BLaER1 (cell line): ENCODE measurements at regions not wholly inside any gene's neighbourhood (a gene's known extent, or its start where the extent isn't known, plus 50 kb on each side); places are given as distances from the start of the nearest gene placed in this dataset.

ENCODE experiments used
- H3K27ac ChIP-seq: shearing (Covaris generic); formaldehyde crosslinking; 2 replicates; pipeline ENCODE4 v1.8.1; 2022
- H3K27me3 ChIP-seq: shearing (Covaris generic); formaldehyde crosslinking; 2 replicates; pipeline ENCODE4 v1.8.1; 2022
- H3K36me3 ChIP-seq: shearing (Covaris generic); formaldehyde crosslinking; 2 replicates; pipeline ENCODE4 v1.8.1; 2022
- H3K4me1 ChIP-seq: shearing (Covaris generic); formaldehyde crosslinking; 2 replicates; pipeline ENCODE4 v1.8.1; 2022
- H3K4me2 ChIP-seq: shearing (Covaris generic); formaldehyde crosslinking; 2 replicates; pipeline ENCODE4 v1.8.1; 2022
- H3K4me3 ChIP-seq: shearing (Covaris generic); formaldehyde crosslinking; 2 replicates; pipeline ENCODE4 v1.8.1; 2022
- H3K9ac ChIP-seq: shearing (Covaris generic); formaldehyde crosslinking; 2 replicates; pipeline ENCODE4 v1.8.1; 2022
- H3K9me3 ChIP-seq: shearing (Covaris generic); formaldehyde crosslinking; 2 replicates; pipeline ENCODE4 v1.8.1; 2022
- H4K20me1 ChIP-seq: shearing (Covaris generic); formaldehyde crosslinking; 2 replicates; pipeline ENCODE4 v1.8.1; 2022
- Cebpa-rat ChIP-seq: shearing (Covaris generic); IDR thresholded peaks from 2 replicates; pipeline ENCODE4 v1.8.1; 2022

DNA sequence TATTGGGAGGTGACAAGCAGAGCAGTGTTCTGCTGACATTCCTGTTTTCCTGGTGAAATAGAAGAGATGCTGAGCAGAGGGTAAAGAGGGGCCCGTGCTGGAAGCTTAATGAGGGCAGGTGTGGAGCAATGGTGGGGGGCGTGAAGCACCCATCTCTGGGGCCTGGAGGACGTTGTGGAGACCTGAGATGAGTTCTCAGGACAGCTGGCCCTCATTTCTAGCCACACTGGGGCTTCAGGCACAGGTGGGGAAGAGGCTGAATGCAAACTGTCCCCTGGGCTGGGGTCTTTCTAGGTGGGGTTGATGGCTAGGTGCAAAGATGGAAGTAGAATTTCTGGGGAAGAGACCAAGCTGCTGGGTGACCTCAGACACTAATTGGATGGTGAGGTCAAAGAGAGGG, 274.2 kb upstream of the TCERG1L start:
- H3K4me3 ChIP-seq, result no peak overlapping the region
- H3K4me2 ChIP-seq, result no peak overlapping the region
- H3K36me3 ChIP-seq, result no peaks in the 10 kb centered on the region
- TF ChIP-seq Cebpa-rat, result no peak
- no peaks in the 10 kb centered on the region for H3K27me3 ChIP-seq
- H3K27ac ChIP-seq, result no peak overlapping the region
- H4K20me1 ChIP-seq, result no peaks in the 10 kb centered on the region
- H3K4me1 ChIP-seq, result peaks cover 25% of the 10 kb centered on the region
- no peak overlapping the region for H3K9ac ChIP-seq
- H3K9me3 ChIP-seq, result no peaks in the 10 kb centered on the region

DNA sequence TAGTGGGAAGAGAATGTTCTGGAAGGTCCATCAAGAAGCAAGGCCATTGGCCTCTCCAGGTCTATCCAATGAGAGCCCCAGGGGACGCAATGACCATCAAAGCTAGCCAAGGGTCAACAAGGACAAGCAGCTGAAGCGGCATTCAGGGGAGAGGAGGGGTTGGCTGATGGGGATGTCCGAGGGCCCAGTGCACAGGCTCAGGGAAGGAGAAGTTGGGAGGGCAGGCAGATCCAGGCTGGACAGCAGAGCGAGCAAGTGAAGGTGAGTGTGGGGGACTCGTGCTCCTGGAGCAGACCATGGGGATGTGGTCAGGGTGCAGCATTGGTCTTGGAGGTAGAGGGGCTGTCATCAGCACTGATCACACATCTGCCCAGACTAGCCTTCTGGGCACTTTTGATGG, 275.4 kb upstream of the TCERG1L start:
- Histone ChIP-seq H3K9ac (no peak overlapping the region), H3K27ac (no peak overlapping the region), H3K4me3 (no peak overlapping the region), H4K20me1 (no peaks in the 10 kb centered on the region), H3K4me2 (no peak overlapping the region), H3K4me1 (peaks cover 32% of the 10 kb centered on the region), H3K27me3 (no peaks in the 10 kb centered on the region), H3K36me3 (no peaks in the 10 kb centered on the region), H3K9me3 (no peaks in the 10 kb centered on the region)
- TF ChIP-seq Cebpa-rat, result no peak

DNA sequence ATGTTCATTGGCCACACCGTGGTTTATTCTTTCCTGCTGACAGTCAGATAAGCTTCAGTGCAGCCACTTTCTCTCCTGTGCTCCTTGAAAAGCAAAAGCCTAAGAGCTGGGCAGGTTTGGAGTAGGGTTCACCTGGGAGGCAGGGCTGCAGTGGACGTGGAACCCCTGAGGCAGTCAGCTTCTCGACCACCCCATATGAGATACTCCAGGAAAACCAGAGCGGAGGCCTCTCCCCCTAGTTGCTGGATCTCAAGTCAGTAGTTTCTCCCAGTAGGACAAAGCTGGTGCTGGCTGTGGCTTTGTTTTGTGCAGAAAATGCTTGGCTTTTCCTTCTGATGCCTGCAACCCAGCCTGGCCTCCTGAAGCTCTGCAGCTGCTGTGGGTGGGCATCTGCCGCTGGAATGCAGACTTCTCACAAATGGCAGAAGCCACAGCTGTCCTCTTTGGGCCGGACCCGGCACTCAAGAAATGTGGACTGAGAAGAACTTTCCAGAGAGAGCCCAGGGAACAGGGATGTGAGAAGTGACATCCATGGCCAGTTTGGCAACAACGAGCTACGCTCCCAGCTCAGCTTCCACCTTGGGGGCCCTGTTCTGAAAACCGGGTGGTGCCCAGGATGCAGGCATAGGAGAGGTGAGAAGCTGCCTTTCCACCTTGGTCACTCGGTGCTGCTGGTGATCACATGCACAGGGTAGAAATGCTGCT, 276.6 kb upstream of the TCERG1L start:
- Histone ChIP-seq H3K27ac (no peak overlapping the region), H3K36me3 (no peaks in the 10 kb centered on the region), H3K4me3 (no peak overlapping the region), H3K4me2 (no peak overlapping the region), H3K9ac (no peak overlapping the region), H3K4me1 (peaks cover 36% of the 10 kb centered on the region), H3K27me3 (no peaks in the 10 kb centered on the region), H3K9me3 (no peaks in the 10 kb centered on the region), H4K20me1 (no peaks in the 10 kb centered on the region)
- TF ChIP-seq Cebpa-rat, result no peak

DNA sequence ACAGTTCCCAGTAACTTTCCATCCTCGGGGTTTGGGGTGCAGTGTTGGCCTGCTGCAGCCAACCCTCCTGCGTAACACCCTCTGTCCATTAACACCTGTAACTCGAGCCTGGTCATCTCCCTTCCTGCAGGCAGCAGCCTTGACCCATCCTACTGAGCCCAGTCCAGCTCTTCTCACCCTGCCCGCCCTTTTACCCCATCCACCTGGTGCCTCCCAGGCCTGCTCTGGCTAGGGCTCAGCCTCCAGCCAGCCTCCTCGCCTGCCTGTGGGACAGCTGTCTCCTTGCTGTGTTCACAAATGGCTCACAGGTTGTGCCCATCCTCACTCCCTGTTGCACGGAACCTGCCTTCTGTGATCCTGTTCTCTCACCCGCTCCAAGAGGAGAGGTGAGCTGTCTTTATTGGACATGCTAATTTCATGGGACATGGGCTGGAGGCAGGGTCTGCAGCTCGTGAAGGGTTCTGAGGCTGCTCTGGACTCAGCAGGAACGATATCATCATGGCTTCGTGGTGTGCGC, 277.2 kb upstream of the TCERG1L start:
- Histone ChIP-seq H3K27ac (no peak overlapping the region), H3K4me2 (no peak overlapping the region), H3K4me1 (peaks cover 36% of the 10 kb centered on the region)

DNA sequence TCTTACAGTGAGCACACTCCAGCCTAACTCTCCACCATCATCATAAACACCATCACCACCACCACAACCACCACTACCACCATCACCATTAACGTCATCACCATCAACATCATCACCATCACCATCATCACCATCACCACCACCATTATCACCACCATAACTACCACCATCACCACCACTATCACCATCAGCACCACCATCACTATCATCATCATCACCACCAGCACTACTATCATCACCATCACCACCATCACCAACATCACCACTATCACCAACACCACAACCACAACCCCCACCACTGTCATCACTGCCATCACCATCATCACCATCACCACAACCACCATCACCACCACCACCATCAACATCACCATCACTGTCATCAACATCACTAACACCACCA, 279.0 kb upstream of the TCERG1L start:
- no peak overlapping the region for H3K4me2 ChIP-seq
- H3K27me3 ChIP-seq, result no peaks in the 10 kb centered on the region
- no peak for TF ChIP-seq Cebpa-rat
- no peak overlapping the region for H3K4me3 ChIP-seq
- no peak overlapping the region for H3K9ac ChIP-seq
- no peak overlapping the region for H3K27ac ChIP-seq
- no peaks in the 10 kb centered on the region for H4K20me1 ChIP-seq
- H3K4me1 ChIP-seq, result peaks cover 27% of the 10 kb centered on the region
- no peaks in the 10 kb centered on the region for H3K9me3 ChIP-seq
- H3K36me3 ChIP-seq, result no peaks in the 10 kb centered on the region

More for the DNA sequence above, 277.2 kb upstream of the TCERG1L start:
- Histone ChIP-seq H3K9ac (no peak overlapping the region), H3K9me3 (no peaks in the 10 kb centered on the region), H3K36me3 (no peaks in the 10 kb centered on the region), H4K20me1 (no peaks in the 10 kb centered on the region), H3K27me3 (no peaks in the 10 kb centered on the region), H3K4me3 (no peak overlapping the region)
- no peak for TF ChIP-seq Cebpa-rat

DNA sequence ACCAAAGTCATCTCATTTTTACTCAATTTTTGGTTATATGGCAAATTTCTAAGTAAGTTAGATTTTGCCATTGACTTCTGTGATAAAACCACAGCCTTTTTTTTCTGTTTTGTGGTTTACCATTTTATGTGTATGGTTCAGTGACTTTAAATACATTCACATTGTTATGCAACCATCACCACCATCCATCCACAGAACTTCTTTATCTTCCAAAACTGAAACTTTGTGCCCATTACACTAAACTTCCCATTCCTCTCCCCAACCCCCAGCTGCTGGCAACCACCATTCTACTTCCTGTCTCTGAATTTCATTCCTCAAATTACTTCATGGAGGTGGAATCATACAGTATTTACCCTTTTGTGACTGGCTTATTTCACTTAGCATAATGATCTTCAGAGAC, 280.4 kb upstream of the TCERG1L start:
- no peak overlapping the region for H3K27ac ChIP-seq
- peak; percentile 82; the same call in 1 of the 2 replicates for TF ChIP-seq Cebpa-rat

DNA sequence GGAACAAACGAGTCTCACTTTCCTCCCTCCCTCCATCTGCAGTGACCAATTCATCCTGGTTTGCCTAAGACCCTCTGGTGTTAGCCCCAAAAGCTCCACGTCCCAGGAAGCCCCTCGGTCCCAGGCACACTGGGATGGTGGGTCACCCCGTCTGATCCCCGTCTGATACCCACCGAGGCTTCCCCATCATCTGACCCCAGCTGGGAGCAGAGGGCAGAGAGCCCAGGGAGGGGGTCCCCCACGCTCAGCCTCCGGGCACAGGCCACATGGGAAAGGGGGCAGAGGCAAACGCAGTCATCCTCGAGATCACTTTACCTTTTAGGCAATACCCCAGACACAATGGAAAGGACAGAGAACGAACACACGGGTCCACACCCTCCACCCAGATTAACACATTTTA, 291.6 kb upstream of the PPP2R2D start:
- Histone ChIP-seq H3K27me3 (no peaks in the 10 kb centered on the region), H3K4me1 (no peaks in the 10 kb centered on the region), H3K36me3 (no peaks in the 10 kb centered on the region), H3K9ac (no peak overlapping the region), H3K27ac (no peak overlapping the region), H3K4me3 (no peak overlapping the region), H4K20me1 (no peaks in the 10 kb centered on the region), H3K4me2 (no peak overlapping the region), H3K9me3 (peaks cover 21% of the 10 kb centered on the region)
- TF ChIP-seq Cebpa-rat, result no peak

More for the DNA sequence above, 280.4 kb upstream of the TCERG1L start:
- Histone ChIP-seq H3K9me3 (no peaks in the 10 kb centered on the region), H3K27me3 (no peaks in the 10 kb centered on the region), H3K4me1 (peaks cover 27% of the 10 kb centered on the region), H3K36me3 (no peaks in the 10 kb centered on the region), H3K4me3 (no peak overlapping the region), H4K20me1 (no peaks in the 10 kb centered on the region), H3K4me2 (peak overlapping the region; percentile 60), H3K9ac (no peak overlapping the region)

DNA sequence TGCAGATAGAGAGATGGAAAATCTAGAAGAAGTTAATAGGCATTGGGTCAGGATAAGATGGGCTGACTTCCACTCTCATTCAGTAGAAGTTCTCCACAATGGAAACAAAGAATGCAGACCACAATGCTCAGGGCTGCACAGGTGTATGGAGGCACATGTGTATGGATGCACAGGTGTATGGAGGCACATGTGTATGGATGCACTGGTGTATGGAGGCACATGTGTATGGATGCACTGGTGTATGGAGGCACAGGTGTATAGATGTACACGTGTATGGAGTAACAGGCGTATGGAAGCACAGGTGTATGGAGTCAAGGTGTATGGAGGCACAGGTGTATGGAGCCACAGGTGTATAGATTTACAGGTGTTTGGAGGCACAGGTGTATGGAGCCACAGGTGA, 285.7 kb upstream of the PPP2R2D start:
- H3K4me2 ChIP-seq, result no peak overlapping the region
- no peak overlapping the region for H3K27ac ChIP-seq
- H3K4me1 ChIP-seq, result peaks cover 10% of the 10 kb centered on the region
- no peak for TF ChIP-seq Cebpa-rat
- H3K9me3 ChIP-seq, result no peaks in the 10 kb centered on the region
- no peak overlapping the region for H3K4me3 ChIP-seq
- H3K27me3 ChIP-seq, result no peaks in the 10 kb centered on the region
- H3K36me3 ChIP-seq, result no peaks in the 10 kb centered on the region
- H3K9ac ChIP-seq, result no peak overlapping the region
- no peaks in the 10 kb centered on the region for H4K20me1 ChIP-seq

DNA sequence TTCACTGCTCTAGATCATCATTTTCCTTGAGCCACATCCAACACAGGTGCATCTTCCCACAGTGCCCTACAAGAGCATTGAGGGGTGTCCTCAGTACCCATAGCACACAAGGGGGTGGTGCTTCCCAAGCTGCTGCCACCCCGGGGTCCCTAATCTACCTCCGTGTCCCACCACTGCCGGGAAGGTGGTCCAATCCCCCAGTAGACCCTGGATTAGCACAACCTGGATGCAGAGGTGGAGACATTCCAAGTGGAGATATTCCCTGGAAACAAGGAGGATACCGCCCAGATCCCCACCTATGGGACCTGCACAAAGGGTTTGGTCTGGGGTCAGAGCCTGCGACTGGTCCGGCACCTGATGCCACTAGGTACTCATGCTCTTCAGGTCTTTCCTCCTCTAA, 284.8 kb upstream of the PPP2R2D start:
- no peaks in the 10 kb centered on the region for H3K27me3 ChIP-seq
- H3K9ac ChIP-seq, result no peak overlapping the region
- no peaks in the 10 kb centered on the region for H4K20me1 ChIP-seq

DNA sequence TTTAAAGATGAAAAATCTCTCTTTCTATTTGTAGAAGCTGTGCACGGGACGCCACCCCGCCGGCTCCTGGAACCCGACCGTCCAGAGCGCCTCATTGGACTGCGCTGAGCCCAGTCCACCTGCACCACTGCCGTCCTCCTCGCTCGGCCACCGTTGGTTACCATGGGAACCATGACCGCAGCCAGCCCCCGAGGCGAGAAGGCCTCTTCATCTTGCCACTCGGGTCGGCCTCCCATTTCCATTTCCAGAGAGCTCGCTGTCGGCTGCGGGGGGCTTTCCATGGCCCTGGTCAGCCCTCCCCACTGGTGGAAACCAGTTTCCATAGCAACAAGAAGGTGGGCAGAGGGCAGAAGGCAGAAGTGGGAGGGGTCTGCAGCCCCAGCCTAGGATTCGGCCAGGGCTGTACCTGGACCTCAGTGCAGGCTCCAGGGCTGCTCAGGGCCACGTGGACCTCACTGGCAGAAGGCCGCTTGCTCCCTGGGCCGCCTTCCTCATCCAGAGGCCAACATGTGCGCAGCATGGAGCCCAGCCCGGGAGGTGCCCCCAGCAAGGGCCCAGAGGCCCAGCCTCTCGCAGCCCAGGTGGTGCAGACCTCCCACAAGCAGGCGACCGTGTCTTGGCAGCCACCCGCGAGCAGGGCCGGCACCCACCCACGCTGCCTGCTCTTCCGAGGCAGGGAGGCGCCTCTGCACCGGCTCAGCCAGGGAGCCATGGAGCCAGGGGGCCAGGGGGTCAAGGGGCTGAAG, 283.5 kb upstream of the PPP2R2D start:
- H3K9ac ChIP-seq, result no peak overlapping the region
- no peak overlapping the region for H3K27ac ChIP-seq
- H3K4me1 ChIP-seq, result peaks cover 26% of the 10 kb centered on the region
- H4K20me1 ChIP-seq, result no peaks in the 10 kb centered on the region
- H3K9me3 ChIP-seq, result no peaks in the 10 kb centered on the region
- no peak overlapping the region for H3K4me2 ChIP-seq
- H3K4me3 ChIP-seq, result no peak overlapping the region
- TF ChIP-seq Cebpa-rat, result no peak
- H3K27me3 ChIP-seq, result no peaks in the 10 kb centered on the region
- no peaks in the 10 kb centered on the region for H3K36me3 ChIP-seq

More for the DNA sequence above, 284.8 kb upstream of the PPP2R2D start:
- Histone ChIP-seq H3K4me2 (no peak overlapping the region), H3K4me3 (no peak overlapping the region), H3K27ac (no peak overlapping the region), H3K9me3 (no peaks in the 10 kb centered on the region), H3K4me1 (peaks cover 18% of the 10 kb centered on the region), H3K36me3 (no peaks in the 10 kb centered on the region)
- TF ChIP-seq Cebpa-rat, result no peak
